ENCODE measurements at regions not wholly inside any gene's neighbourhood (a gene's known extent, or its start where the extent isn't known, plus 50 kb on each side); places are given as distances from the start of the nearest gene placed in this dataset.

GRCh38 chr1:166628259-166628658 is 211.0 kb upstream of the POGK start:
- TF ChIP-seq EZH2 (IDR thresholded peaks at IDR 0.05; ENCODE audit: borderline replicate concordance, low read depth, low read length, severe bottlenecking) (no peak), POLR2A (IDR thresholded peaks at IDR 0.05; ENCODE audit: low read depth, low read length) (no peak), CTCF (IDR thresholded peaks at IDR 0.05; ENCODE audit: extremely low read depth in 1 of 2, insufficient read depth in 1 of 2, low read depth in 1 of 2, low read length in 2 of 2) (no peak), JUN (IDR thresholded peaks at IDR 0.05; ENCODE audit: borderline replicate concordance, insufficient read depth, insufficient read length, low read depth) (no peak)
- ChIA-PET CTCF (no interaction called here), POLR2A (no interaction called here)
- no peak for DNase-seq (ENCODE audit: low read depth, low spot score)
- dilution Hi-C loops (cut with MboI; ENCODE audit: extremely low pct_ligation_motif_present, low sequenced_read_pairs), result no loop called here
- BruUV-seq (replicated peaks), result no TSS peak
- H3K4me2 ChIP-seq (ENCODE audit: insufficient read depth, low read length), result no peak overlapping the region
- H3K27ac ChIP-seq (ENCODE audit: insufficient read depth, low read depth, low read length), result no peak overlapping the region
- no peak overlapping the region for H3K4me3 ChIP-seq (replicated peaks in 1 of 3; ENCODE audit: insufficient read depth in 1 of 3, low read depth in 1 of 3, low read length in 3 of 3)
- H3K9ac ChIP-seq (replicated peaks; ENCODE audit: extremely low read depth, insufficient read depth, low read length), result no peak overlapping the region
- FAIRE-seq, result no peak
- intact Hi-C loops (cut with micrococcal nuclease), result no loop called here
- H3K4me1 ChIP-seq (ENCODE audit: control insufficient read depth, extremely low read depth, insufficient read depth, low read length), result no peaks in the 10 kb centered on the region
- H3K79me2 ChIP-seq (ENCODE audit: control insufficient read depth, insufficient read depth, low read length), result no peaks in the 10 kb centered on the region
- no peaks in the 10 kb centered on the region for H3K27me3 ChIP-seq (ENCODE audit: control insufficient read depth in 2 of 2, insufficient read depth in 2 of 2, low read length in 2 of 2)
- no peaks in the 10 kb centered on the region for H3K36me3 ChIP-seq (ENCODE audit: control insufficient read depth in 2 of 2, extremely low read depth in 1 of 2, insufficient read depth in 2 of 2, low read length in 2 of 2)
- no peak overlapping the region for H2AFZ ChIP-seq (ENCODE audit: low read depth, low read length)
- no peaks in the 10 kb centered on the region for H3K9me1 ChIP-seq (replicated peaks; ENCODE audit: control insufficient read depth, extremely low read depth, insufficient read depth, low read length)
- H4K20me1 ChIP-seq (replicated peaks; ENCODE audit: control insufficient read depth, extremely low read depth, insufficient read depth, low read length), result no peaks in the 10 kb centered on the region
- H3K9me3 ChIP-seq (replicated peaks; ENCODE audit: control insufficient read depth, insufficient read depth, low read length), result no peaks in the 10 kb centered on the region

DNA sequence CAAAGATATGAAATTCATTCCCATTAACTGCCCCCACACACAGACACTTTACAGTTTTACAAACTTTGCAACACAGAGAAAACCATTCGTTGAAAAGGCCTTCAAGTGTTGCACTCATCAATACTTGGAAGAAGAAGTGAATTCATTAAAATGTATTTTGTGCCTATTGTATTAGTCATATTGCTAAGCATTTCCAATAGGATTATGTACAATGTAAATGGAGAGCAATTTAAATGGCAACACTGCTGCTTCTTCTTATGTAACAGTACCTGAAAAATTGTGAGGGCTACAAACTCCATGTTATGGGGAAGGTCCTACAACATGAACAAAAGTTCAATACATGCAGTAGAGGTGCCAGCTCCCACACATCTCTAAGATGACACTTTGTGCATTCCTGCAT is 209.3 kb upstream of the POGK start:
- ChIA-PET POLR2A (no interaction called here), CTCF (no interaction called here)
- Histone ChIP-seq H3K27me3 (ENCODE audit: control insufficient read depth in 2 of 2, insufficient read depth in 2 of 2, low read length in 2 of 2) (no peaks in the 10 kb centered on the region), H4K20me1 (replicated peaks; ENCODE audit: control insufficient read depth, extremely low read depth, insufficient read depth, low read length) (no peaks in the 10 kb centered on the region), H3K79me2 (ENCODE audit: control insufficient read depth, insufficient read depth, low read length) (no peaks in the 10 kb centered on the region), H3K4me2 (ENCODE audit: insufficient read depth, low read length) (no peak overlapping the region), H3K9me1 (replicated peaks; ENCODE audit: control insufficient read depth, extremely low read depth, insufficient read depth, low read length) (no peaks in the 10 kb centered on the region), H3K4me1 (ENCODE audit: control insufficient read depth, extremely low read depth, insufficient read depth, low read length) (no peaks in the 10 kb centered on the region), H3K9me3 (replicated peaks; ENCODE audit: control insufficient read depth, insufficient read depth, low read length) (no peaks in the 10 kb centered on the region), H3K36me3 (ENCODE audit: control insufficient read depth in 2 of 2, extremely low read depth in 1 of 2, insufficient read depth in 2 of 2, low read length in 2 of 2) (no peaks in the 10 kb centered on the region), H2AFZ (ENCODE audit: low read depth, low read length) (no peak overlapping the region), H3K27ac (ENCODE audit: insufficient read depth, low read depth, low read length) (no peak overlapping the region), H3K4me3 (replicated peaks in 1 of 3; ENCODE audit: insufficient read depth in 1 of 3, low read depth in 1 of 3, low read length in 3 of 3) (no peak overlapping the region), H3K9ac (replicated peaks; ENCODE audit: extremely low read depth, insufficient read depth, low read length) (no peak overlapping the region)
- dilution Hi-C loops (cut with MboI; ENCODE audit: extremely low pct_ligation_motif_present, low sequenced_read_pairs), result no loop called here
- TF ChIP-seq FOS (IDR thresholded peaks at IDR 0.05; ENCODE audit: borderline replicate concordance, insufficient read depth, low read length) (no peak), JUN (IDR thresholded peaks at IDR 0.05; ENCODE audit: borderline replicate concordance, insufficient read depth, insufficient read length, low read depth) (no peak), POLR2AphosphoS5 (IDR thresholded peaks at IDR 0.05; ENCODE audit: insufficient read depth, low read depth, low read length) (no peak), EZH2 (IDR thresholded peaks at IDR 0.05; ENCODE audit: borderline replicate concordance, low read depth, low read length, severe bottlenecking) (no peak), MYC (IDR thresholded peaks at IDR 0.05; ENCODE audit: low read depth, low read length) (no peak)
- DNase-seq (ENCODE audit: low read depth, low spot score) (no peak), FAIRE-seq (no peak)
- no TSS peak for BruUV-seq (replicated peaks)
- intact Hi-C loops (cut with micrococcal nuclease), result no loop called here

All from endothelial cell of umbilical vein (primary cell).